GM18867 (cell line): ENCODE measurements at regions not wholly inside any gene's neighbourhood (a gene's known extent, or its start where the extent isn't known, plus 50 kb on each side); places are given as distances from the start of the nearest gene placed in this dataset.
A peak's percentile ranks its signal among the peaks of the same experiment; 100 is the strongest.
"Not testable (repeated sequence)": the region's sequence is repeated elsewhere in the genome, so short reads cannot be mapped to it uniquely, and the experiment has no call there.

Experiments
- ATAC-seq: cut with Tn5 transposase; IDR thresholded peaks from one replicate; pipeline ENCODE4 v1.9.1; 2021; ENCODE audit warnings: mild to moderate bottlenecking, moderate library complexity; ENCODE audit not compliant: unreplicated experiment

DNA sequence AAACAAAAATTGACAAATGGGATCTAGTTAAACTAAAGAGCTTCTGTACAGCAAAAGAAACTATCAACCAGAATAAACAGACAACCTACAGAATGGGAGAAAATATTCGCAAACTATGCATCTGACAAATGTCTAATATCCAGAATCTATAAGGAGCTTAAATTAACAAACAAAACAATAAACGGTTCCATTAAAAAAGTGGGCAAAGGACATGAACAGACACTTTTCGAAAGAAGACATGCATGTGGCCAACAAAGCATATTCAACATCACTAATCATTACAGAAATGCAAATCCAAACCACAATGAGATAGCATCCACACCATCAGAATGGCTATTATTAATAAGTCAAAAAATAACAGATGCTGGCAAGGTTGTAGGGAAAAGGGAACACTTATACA lies 50.5 kb upstream of the MED13L start:
- not testable (repeated sequence) for ATAC-seq

DNA sequence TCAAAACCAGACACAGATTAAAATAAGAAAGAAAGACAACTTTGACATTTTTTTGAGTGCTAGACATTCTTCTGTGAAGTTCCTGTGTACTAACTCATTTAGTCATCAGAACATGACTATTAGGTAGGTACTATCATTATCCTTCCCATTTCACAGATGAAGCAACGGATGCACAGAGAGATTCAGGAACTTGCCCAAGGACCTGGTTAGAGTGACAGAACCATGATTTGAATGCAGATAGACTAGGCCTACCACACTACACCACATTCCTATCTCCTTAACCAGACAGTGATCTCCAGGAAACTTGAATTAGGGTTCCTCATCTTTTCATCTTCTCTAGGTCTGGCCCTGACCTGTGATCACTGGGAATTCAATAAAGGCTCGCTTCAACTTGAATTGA lies 54.4 kb upstream of the MED13L start:
- no peak for ATAC-seq

DNA sequence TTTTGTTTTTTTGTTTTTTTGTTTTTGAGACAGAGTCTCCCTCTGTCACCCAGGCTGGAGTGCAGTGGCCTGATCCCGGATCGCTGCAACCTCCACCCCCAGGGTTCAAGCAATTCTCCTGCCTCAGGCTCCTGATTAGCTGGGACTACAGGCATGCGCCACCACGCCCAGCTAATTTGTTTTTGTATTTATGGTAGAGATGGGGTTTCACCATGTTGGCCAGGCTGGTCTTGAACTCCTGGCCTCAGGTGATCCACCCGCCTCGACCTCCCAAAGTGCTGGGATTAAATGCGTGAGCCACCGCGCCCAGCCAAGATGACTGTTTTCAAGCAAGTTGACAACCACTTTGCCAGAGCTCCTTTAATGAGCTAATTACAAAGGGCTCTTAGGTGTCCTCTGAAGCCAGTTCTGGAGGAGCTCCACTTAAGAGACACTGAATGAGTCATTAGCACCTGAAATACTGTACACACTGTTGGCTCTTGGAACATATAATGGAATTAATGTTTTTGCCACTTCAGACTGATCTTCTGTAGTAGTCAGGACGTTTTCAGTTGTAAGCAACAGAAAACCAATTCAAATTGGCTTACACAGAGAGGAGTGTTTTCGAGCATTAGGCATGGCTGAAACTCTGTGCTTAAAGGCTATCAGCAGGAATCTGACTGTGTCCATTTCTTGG lies 55.4 kb upstream of the MED13L start:
- no peak for ATAC-seq

DNA sequence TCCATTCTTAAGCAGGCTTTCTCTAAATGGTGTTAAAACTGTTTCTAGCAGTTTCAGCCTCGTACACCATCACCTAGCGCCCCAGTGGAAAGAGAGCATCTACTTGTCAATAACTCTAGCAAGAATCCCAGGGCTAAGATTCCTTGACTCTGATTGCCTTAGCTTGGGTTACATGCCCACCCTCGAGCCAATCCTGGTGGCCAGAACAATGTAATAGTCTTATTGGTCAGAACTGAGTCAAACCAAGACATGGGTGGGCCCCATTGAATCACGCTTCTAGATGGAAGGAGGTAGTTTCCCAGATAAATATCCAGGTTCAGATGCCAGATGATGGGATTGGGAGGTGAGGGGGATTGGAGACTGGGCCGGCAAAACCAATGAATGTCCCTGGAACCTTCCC lies 55.9 kb upstream of the MED13L start:
- no peak for ATAC-seq

DNA sequence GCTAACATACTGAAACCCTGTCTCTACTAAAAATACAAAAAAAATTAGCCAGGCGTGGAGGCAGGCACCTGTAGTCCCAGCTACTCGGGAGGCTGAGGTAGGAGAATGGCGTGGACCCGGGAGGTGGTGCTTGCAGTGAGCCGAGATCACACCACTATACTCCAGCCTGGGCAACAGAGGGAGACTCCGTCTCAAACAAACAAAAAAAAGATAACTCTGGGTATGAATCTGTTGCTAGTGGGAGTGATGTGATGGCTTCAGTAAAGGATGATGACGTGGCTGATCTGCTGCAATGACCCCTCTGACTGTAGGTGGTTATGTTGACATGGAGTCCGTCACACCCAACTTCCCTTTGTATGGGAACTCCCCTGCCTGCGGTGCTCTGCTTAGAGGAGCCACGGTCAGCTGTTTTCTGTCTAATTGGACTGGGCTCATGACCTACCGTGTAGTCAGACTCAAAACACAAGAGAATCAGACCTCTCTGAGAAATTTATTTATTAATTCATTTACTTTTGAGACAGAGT lies 59.1 kb upstream of the MED13L start:
- ATAC-seq, result peak; percentile 75

DNA sequence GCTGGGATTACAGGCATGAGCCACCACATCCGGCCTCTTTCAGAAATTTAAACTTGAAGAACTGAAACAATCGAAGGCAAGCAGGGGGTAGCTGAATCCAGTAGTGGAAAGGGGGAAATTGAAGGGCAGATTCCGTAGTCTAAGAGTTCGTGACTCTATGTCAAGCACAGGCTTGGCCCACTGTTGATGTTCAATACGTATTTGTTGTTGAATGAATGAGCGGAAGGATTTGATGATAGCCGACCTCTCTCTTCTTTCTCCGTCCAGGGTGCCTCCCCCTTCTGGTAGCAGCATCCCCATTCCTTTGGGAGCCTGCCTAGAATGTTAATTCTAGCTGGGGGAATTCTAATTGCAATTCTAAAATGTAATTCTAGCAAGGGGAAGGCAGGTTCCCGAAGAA lies 59.8 kb upstream of the MED13L start:
- no peak for ATAC-seq

DNA sequence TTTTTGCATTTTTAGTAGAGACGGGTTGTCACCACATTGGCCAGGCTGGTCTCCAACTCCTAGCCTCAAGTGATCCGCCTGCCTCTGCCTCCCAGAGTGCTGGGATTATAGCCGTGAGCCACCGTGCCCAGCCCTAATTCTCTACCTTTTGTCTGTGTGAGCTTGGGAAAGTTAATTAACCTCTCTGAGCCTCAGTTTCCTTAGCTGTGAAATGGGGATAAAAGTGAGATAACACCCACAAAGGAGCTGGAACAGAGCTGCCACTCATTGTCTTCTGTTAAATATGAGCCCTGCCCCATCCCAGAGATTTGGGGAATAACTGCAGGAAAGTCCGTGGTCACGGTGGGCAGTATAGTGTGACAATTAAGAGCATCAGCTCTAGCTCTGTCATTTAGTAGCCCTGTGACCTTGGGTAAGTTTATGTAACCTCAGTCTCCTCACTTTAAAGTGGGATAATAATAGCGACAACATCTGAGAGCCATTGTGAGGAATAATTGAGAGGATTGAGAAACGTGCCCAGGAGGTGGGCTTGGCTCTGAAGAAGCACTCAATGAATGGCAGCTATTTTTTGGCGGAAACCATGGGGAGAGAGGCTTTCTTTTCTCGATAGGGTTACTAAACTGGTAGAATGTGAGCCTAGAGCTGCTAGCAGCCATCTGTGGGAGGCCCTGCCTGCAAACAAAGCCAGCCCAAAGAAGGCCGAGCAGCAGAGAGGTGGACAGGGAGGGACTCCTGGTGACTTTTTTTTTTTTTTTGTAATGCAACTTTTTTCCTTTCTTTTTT lies 60.8 kb upstream of the MED13L start:
- no peak for ATAC-seq

DNA sequence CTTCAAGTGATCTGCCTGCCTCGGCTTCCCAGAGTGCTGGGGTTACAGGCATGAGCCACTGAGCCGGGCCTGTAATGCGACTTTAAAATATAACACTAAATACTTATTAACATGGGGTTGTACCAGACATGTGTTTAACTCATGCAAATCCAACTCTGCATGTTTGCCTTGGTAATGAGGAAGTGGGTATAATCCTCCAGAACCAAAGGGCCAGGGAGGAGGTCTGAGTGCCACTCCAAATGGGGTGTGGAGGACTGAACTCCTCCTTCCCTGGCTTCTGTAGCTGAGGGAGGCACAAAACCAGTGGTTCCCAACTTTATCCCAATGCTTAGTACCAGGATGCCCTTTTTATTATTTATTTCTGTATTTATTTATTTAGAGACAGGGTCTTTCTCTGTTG lies 61.6 kb upstream of the MED13L start:
- no peak for ATAC-seq

DNA sequence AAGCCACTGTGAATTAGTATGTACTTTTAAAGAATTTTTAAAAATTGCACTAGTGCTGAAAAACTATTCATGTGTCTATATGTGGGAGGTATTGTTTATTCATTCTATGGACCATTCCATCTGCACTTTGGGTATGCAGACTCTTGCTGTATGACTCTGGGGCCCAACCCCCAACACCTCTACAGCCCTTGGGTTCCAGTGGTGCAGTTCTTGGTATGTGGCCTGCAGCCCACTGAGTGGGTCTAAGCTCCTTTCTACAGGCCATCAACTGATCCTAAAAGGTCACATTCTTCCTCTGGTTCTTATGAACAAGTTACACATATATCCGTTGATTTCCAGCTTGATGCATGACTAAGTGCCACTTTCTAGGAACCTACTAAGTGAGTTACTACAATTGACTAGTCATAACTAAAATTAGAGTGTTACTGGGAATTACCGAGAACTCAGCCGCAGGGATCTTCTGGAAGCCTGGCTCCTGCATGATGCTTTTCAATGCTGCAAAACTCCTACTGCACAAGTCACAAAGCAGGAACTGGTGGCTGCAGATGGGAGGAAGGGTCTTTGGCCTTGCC lies 62.4 kb upstream of the MED13L start:
- ATAC-seq, result no peak

DNA sequence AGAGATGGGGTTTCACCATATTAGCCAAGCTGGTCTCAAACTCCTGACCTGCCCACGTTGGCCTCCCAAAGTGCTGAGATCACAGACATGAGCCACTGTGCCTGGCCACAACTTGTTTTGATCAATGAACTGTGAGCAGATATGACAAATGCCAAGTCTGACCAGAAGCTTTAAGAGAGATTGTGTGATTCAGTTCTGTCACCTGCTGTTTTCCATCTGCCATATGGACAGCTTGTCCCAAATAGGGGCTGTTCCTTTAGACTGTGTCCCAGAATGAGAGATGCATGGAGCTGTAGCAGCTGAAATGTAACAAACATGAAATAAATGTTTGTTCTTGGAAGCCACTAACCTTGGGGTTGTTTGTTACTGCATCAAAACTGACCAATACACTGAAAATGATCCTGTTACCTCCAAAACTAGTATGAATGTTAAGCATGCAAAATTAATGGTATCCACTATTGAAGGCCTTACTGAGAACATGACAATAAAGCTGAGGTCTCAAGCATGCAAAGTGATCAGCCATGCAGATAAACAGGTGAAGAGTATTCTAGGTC lies 65.9 kb upstream of the MED13L start:
- no peak for ATAC-seq

DNA sequence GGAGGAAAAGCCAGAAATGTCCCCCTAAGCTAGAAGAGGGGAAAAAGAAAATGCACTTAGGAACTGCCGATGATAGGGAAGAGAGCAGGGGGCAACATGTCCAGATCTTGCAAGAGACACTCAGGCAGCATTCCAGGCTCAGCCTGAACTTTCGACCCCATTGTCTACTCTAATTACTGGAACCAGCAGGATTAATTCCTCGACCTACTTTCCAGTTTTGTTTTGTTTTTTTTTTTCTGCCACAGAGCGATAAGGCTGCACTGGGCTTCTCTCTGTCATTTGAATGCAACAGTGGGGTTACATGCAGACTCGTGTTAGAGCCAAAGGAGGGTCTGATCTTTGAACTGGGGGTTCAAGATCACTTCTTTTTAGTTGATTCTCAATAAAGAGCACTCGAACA lies 68.7 kb upstream of the MED13L start:
- no peak for ATAC-seq

DNA sequence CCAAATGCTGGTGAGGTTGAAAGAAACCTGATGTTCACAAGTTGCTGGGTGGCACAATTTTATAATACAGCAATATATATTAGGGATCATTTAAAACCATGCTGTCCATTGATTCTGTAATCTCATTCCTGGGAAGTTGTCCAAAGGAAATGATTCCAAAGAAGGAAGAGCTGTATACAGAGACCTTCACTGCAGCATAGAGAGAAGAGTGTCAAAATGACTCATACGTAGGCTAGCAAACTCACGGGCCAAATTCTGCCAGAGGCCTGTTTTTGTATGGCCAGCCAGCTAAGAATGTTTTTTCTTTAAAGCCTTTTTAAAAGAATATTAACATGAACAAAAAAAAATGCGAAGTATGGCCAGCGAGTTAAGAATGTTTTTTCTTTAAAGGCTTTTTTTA lies 69.2 kb upstream of the MED13L start:
- no peak for ATAC-seq

DNA sequence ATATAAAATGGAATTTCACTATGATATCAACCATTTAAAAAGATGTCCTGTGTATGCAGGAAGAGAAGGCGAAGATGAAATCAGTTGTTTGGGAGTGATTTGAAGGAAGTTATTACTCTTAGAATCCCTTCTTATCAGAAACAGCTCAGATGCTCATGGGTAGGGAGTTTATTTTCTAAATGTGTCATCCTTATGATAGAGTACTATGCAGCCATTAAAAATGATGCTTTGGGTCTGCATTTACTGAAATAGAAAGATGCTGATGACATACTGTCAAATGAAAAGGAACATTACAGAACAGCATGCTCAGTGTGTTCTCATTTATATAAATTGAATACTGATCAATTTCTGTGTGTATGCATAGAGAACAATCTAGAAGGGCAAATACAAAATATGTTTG lies 69.8 kb upstream of the MED13L start:
- ATAC-seq, result no peak

DNA sequence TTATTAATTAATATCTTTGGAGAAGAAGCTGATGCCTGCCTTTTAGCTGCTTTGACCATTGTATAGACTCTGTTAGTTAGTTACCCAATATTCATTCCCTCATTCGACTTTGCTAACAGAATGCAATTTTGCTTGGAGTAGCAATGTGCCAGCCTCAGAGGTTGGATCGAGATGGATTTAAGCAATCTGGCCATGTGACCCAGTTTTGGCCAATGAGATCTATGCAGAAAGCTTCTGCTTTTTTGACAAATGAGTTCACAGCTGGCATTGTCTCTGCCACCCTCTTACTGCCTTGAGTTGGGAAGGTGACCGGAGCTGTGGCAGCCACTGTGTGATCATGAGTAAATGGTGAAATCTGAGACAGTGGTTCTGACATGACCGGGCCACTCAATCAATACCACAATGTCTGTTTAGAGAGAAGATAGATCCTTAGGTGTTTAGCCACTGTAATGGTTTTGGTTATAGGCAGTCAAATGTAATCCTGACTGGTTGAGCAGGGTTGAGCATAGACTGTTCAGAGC lies 74.9 kb upstream of the MED13L start:
- ATAC-seq, result no peak

DNA sequence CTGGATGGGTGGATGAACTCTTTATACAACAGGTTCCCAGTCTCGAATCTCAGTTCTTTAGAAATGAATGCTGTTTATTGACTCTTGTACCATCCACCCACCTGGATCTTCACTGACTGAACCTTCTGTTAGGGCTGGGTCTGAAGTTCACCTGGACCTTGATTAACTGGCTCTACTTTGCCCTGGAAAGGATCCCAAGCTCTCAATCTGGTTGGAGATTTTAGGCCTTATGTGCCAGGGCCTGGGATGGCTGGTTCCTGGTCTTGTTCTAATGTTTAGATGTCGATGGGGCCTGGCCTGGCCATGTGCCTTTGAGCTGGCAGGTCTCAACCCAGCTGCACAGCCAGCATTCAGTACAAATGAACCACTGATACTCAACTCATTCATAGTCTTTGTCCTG lies 76.5 kb upstream of the MED13L start:
- ATAC-seq, result no peak

DNA sequence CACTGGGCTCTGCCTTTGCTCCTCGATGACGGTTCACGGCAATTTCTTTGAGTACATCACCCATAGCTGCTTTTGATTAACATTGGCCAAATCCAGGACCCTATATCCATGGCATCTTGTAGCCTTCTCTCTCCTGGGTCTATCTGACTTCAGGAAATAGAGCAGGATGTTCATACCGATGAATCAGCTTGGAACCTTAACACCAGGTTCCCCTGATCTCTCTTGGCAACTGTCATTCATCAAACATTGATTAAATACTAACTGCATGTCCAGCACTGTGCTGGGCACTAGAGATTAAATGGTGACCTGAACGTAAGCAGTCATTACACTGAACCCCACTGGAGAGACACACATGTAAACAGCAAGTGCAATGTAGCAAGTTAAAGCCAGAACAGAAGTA lies 77.0 kb upstream of the MED13L start:
- no peak for ATAC-seq

DNA sequence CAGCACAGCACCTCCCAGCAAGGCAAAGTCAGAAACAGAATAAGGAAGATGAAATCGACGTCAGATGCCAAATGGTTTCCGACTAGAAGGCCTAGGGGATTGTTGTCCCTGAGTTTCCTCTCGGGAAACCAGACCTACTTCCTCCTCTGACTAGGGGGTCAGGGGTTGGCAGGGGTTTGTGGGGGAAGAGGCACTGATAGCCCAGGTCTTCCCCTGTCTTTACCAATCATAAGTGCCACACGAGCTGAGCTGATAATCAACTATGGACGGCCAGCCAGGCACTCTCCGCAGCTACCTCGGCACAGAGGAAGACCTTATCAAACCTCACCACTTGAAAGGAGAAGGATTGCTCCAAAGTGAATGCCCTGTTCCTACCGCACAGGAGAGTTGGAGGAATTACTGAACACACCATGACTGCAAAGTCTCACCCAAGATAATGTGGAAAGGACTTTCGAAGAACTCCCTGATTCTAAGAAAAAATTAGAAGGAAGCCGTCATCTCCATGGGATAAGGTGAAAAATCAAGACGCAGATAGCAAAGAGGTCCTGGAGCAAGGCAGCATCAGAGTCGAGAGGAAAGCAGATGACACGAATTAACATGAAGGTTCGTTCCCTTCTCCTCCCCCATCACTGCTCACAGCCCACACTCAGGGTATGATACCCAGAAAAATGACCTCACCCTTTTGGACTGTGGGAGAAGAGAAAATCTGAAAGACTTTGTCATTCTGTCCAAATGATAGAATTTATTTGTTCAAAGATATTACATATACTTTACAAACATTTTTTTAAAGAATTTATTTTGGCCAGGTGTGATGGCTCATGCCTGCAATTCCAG lies 77.7 kb upstream of the MED13L start:
- no peak for ATAC-seq

DNA sequence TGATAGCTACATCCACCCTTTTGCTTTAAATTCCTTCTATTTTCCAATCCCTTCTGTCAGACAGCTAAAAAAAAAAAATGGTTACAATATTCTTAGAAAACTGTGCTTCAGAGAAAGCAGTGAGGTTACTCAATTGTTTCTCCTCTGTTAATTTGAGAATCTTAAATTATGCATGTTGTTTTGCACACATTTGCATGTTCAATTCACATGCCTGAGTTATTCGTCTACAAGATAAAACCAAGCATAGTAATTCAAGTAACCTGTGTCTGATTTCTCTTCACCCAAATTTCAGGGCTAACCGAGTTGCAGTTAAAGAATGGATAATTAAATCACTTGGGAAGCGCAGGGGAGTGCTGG lies 81.0 kb upstream of the MED13L start:
- ATAC-seq, result no peak

DNA sequence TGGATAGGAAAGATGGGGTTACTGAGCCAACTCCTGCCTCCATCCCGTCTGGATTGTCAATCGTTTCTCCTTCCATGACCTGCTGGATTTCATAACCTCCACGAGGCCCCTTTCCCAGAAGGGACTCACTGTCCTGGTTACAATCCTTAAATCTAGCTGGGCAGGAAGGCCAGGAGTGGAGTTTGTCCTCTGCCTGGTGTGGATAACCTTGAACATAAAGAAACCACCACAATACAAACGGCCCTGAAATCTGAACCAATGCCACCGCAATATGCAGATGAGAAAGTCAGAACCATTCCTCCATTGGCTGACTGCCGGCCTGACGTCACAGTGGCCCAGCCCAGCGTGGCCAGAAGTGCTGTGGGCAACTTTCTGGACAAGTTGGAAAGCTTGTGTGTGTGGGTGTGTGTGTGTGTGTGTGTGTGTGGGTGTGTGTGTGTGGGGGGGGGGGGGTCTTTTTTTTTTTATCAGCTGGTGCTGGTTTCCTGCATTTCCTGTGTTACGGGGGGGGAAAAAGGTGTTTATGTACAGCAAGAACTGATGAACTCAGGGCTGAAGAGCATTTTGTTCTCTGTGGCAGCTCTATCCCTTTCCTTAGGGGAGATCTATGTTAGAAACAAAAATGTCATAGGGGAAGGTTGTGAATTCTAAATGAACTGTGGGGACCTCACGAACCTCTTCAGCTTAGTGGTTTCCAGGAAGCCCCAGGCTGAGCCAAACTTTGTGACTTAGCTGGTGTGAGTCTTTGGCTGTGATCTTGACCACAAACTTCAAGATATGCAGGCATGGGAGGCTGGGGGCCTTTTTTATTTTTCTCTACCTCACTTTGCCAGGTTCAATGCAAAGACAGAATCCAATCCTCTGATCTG lies 81.6 kb upstream of the MED13L start:
- no peak for ATAC-seq
